ENCODE measurements at regions not wholly inside any gene's neighbourhood (a gene's known extent, or its start where the extent isn't known, plus 50 kb on each side); places are given as distances from the start of the nearest gene placed in this dataset.

DNA sequence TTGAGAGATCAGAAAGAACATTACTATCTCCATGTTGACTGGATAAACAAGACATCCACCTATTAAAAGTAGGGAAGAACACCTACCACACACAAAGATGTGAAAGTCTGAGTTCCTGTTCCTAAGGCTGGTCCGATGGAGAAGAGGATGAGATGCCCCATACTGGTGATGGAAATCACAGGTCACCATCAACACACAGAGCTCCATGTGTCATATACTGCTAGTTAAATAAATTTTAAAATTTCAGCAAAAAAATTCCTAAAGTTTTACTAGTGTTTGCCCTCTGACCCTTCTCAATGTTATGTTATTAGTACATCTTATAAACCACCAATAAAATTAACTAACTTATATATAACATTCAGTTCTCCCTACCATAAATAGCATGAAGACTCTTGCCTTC, 59.1 kb downstream of the KCNA5 start:
- DNase-seq (ENCODE audit: low read depth, low spot score) (no peak), FAIRE-seq (no peak), ATAC-seq (no peak)
- H3K36me3 ChIP-seq (ENCODE audit: control insufficient read depth in 2 of 2, insufficient read depth in 2 of 2, low read length in 1 of 2) = no peaks in the 10 kb centered on the region
- no peak overlapping the region for H3K4me2 ChIP-seq (ENCODE audit: control insufficient read depth, insufficient read depth)
- no peaks in the 10 kb centered on the region for H4K20me1 ChIP-seq (ENCODE audit: control insufficient read depth, insufficient read depth)
- H2AFZ ChIP-seq (ENCODE audit: control insufficient read depth, low read depth, low read length) = no peak overlapping the region
- ChIA-PET SMC1A (ENCODE audit: uncharacterized antibody, unreplicated experiment) (interaction anchor here (0.5 kb wide), 1 partner anchor 452 kb away, joined by 3 read pairs; no protein-coding TSS in a partner anchor), POLR2A (no interaction called here), RAD21 (ENCODE audit: unreplicated experiment) (no interaction called here), CTCF (interaction anchor here (1.4 kb wide), 1 partner anchor 81 kb away, joined by 3 read pairs; no protein-coding TSS in a partner anchor)
- no peak overlapping the region for H3K27ac ChIP-seq (ENCODE audit: control insufficient read depth, insufficient read depth)
- in situ Hi-C loops (cut with MboI) = no loop called here
- intact Hi-C loops (cut with micrococcal nuclease; ENCODE audit: unreplicated experiment) = no loop called here
- no TSS peak for BruUV-seq (replicated peaks)
- no peak overlapping the region for H3K9ac ChIP-seq (ENCODE audit: control insufficient read depth, insufficient read depth, low read length)
- no peaks in the 10 kb centered on the region for H3K9me3 ChIP-seq (replicated peaks; ENCODE audit: control insufficient read depth, insufficient read depth, low read length)
- no peak for TF ChIP-seq TCF3 (IDR thresholded peaks at IDR 0.05; ENCODE audit: borderline replicate concordance, insufficient read depth, low read depth, low read length)
- TF ChIP-seq, protein P1, sequence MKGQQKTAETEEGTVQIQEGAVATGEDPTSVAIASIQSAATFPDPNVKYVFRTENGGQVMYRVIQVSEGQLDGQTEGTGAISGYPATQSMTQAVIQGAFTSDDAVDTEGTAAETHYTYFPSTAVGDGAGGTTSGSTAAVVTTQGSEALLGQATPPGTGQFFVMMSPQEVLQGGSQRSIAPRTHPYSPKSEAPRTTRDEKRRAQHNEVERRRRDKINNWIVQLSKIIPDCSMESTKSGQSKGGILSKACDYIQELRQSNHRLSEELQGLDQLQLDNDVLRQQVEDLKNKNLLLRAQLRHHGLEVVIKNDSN (IDR thresholded peaks at IDR 0.05; ENCODE audit: borderline replicate concordance, extremely low read length, insufficient read depth, low read depth, low read length) = no peak
- TF ChIP-seq PAX5 (IDR thresholded peaks at IDR 0.05; ENCODE audit: borderline replicate concordance, low read depth, low read length) = no peak
- TF ChIP-seq, protein P2, sequence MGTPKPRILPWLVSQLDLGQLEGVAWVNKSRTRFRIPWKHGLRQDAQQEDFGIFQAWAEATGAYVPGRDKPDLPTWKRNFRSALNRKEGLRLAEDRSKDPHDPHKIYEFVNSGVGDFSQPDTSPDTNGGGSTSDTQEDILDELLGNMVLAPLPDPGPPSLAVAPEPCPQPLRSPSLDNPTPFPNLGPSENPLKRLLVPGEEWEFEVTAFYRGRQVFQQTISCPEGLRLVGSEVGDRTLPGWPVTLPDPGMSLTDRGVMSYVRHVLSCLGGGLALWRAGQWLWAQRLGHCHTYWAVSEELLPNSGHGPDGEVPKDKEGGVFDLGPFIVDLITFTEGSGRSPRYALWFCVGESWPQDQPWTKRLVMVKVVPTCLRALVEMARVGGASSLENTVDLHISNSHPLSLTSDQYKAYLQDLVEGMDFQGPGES (IDR thresholded peaks at IDR 0.05) = no peak
- TF ChIP-seq FOXM1 (IDR thresholded peaks at IDR 0.05; ENCODE audit: low read depth, low read length) = no peak
- TF ChIP-seq RELA (IDR thresholded peaks at IDR 0.05; ENCODE audit: borderline replicate concordance, partially characterized antibody) = no peak
- TF ChIP-seq MYC (IDR thresholded peaks at IDR 0.05; ENCODE audit: insufficient read depth, insufficient read length, insufficient replicate concordance, low read length, severe bottlenecking) = no peak
- WGBS (ENCODE audit: insufficient coverage, insufficient replicate concordance, low lambda C conversion rate, missing lambda C conversion rate) = 31% methylated on average over 1 of the region's 1 CpG
- no peaks in the 10 kb centered on the region for H3K4me1 ChIP-seq (ENCODE audit: control insufficient read depth, insufficient read depth, low read length)
- no peaks in the 10 kb centered on the region for H3K79me2 ChIP-seq (ENCODE audit: control insufficient read depth, insufficient read depth, low read length)
- H3K4me3 ChIP-seq = no peak overlapping the region
- no peaks in the 10 kb centered on the region; a peak in 1 of 4 replicates for H3K27me3 ChIP-seq (replicated peaks in 1 of 2; ENCODE audit: control insufficient read depth in 2 of 2, insufficient read depth in 2 of 2, low read length in 1 of 2)

All from GM12878 (cell line).